ENCODE measurements at regions not wholly inside any gene's neighbourhood (a gene's known extent, or its start where the extent isn't known, plus 50 kb on each side); places are given as distances from the start of the nearest gene placed in this dataset.

GRCh38 chr3:152618529-152618928 lies 216.4 kb upstream of the P2RY1 start:
- Histone ChIP-seq H3K56ac (ENCODE audit: insufficient read length, low read depth, low read length) (no peak overlapping the region), H2AK5ac (ENCODE audit: insufficient read length, low read length) (no peak overlapping the region), H2AFZ (ENCODE audit: low read length) (no peak overlapping the region), H2BK20ac (ENCODE audit: low read depth, low read length, poor library complexity, severe bottlenecking) (no peak overlapping the region), H3K27me3 (ENCODE audit: insufficient read depth, low read length) (no peaks in the 10 kb centered on the region), H3K14ac (ENCODE audit: insufficient read depth, low read length) (no peak overlapping the region), H4K91ac (ENCODE audit: insufficient read length, low read depth, low read length) (no peak overlapping the region), H3K4me2 (ENCODE audit: insufficient read depth, insufficient read length, low read length) (no peak overlapping the region), H3K9me3 (ENCODE audit: control insufficient read depth, low read depth, low read length) (no peaks in the 10 kb centered on the region), H4K5ac (ENCODE audit: insufficient read length, low read depth, low read length) (no peak overlapping the region), H3K4ac (ENCODE audit: low read depth, low read length) (no peak overlapping the region), H3K18ac (ENCODE audit: insufficient read length, low read depth, low read length) (no peak overlapping the region), H2BK5ac (ENCODE audit: insufficient read length, low read length) (no peak overlapping the region), H3T11ph (ENCODE audit: low read length) (no peak overlapping the region), H4K8ac (replicated peaks; ENCODE audit: insufficient read length, low read depth, low read length) (no peak overlapping the region), H4K20me1 (ENCODE audit: control insufficient read depth, insufficient read depth, insufficient read length) (no peaks in the 10 kb centered on the region), H3K79me1 (ENCODE audit: insufficient read depth, low read depth, low read length, poor library complexity, severe bottlenecking) (no peaks in the 10 kb centered on the region), H2BK12ac (ENCODE audit: insufficient read length, low read depth, low read length) (no peak overlapping the region), H2BK15ac (ENCODE audit: low read depth, low read length) (no peak overlapping the region), H3K23me2 (ENCODE audit: insufficient read length, low read depth, low read length, poor library complexity, severe bottlenecking) (no peaks in the 10 kb centered on the region), H3K23ac (ENCODE audit: insufficient read length, low read depth, low read length) (no peak overlapping the region), H3K4me1 (ENCODE audit: insufficient read depth, low read length) (peaks cover 5% of the 10 kb centered on the region), H3K9ac (ENCODE audit: extremely low read depth, insufficient read length, low read length) (no peak overlapping the region), H3K27ac (ENCODE audit: insufficient read length, low read depth, low read length) (no peak overlapping the region), H3K79me2 (ENCODE audit: insufficient read depth, low read length) (no peaks in the 10 kb centered on the region), H2BK120ac (ENCODE audit: low read depth, low read length, poor library complexity, severe bottlenecking) (no peak overlapping the region)
- Mint-ChIP-seq H3K9me3 (no peaks in the 10 kb centered on the region), H3K27ac (no peak overlapping the region), H3K27me3 (ENCODE audit: low read depth) (no peaks in the 10 kb centered on the region), H3K4me1 (peaks cover 13 to 18% of the 10 kb centered on the region in 2 experiments), H3K36me3 (ENCODE audit: insufficient read depth in 1 of 3, low read depth in 3 of 3) (no peaks in the 10 kb centered on the region), H3K4me3 (no peak overlapping the region)
- no CpG with 5 or more reads among the region's 1 CpG for WGBS (ENCODE audit: extremely low coverage, insufficient read length, low lambda C conversion rate)
- TF ChIP-seq, protein P1, sequence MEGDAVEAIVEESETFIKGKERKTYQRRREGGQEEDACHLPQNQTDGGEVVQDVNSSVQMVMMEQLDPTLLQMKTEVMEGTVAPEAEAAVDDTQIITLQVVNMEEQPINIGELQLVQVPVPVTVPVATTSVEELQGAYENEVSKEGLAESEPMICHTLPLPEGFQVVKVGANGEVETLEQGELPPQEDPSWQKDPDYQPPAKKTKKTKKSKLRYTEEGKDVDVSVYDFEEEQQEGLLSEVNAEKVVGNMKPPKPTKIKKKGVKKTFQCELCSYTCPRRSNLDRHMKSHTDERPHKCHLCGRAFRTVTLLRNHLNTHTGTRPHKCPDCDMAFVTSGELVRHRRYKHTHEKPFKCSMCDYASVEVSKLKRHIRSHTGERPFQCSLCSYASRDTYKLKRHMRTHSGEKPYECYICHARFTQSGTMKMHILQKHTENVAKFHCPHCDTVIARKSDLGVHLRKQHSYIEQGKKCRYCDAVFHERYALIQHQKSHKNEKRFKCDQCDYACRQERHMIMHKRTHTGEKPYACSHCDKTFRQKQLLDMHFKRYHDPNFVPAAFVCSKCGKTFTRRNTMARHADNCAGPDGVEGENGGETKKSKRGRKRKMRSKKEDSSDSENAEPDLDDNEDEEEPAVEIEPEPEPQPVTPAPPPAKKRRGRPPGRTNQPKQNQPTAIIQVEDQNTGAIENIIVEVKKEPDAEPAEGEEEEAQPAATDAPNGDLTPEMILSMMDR (conservative IDR thresholded peaks at IDR 0.05), result no peak
- no peak for DNase-seq

All from H9 (cell line).